SK-MEL-5 (cell line): ENCODE measurements at regions not wholly inside any gene's neighbourhood (a gene's known extent, or its start where the extent isn't known, plus 50 kb on each side); places are given as distances from the start of the nearest gene placed in this dataset.
A peak's percentile ranks its signal among the peaks of the same experiment; 100 is the strongest.

Experiments used
- DNase-seq: peaks from one replicate; pipeline ENCODE4 v3.0.0-alpha.2; 2016; ENCODE audit warnings: low read depth, low spot score
- in situ Hi-C: cut with HindIII; loops from 2 replicates; pipeline ENCODE4 v1.10.0; 2016; ENCODE audit warnings: low sequenced_read_pairs, high pct_unique_total_duplicates, low pct_unique_long_range_greater_than_20kb

GRCh38 chr15:93881310-93881709, 350.1 kb upstream of the MCTP2 start:
- DNase-seq, result no peak
- in situ Hi-C loops, result no loop called here

- in situ Hi-C loops, result no loop called here
- no peak for DNase-seq
Observed at GRCh38 chr15:93880358-93880757, 351.0 kb upstream of the MCTP2 start.

GRCh38 chr15:93870583-93870982, 360.8 kb upstream of the MCTP2 start:
- in situ Hi-C loops, result no loop called here
- DNase-seq, result no peak

GRCh38 chr15:93866948-93867347, 364.4 kb upstream of the MCTP2 start:
- in situ Hi-C loops, result no loop called here
- DNase-seq, result no peak

- in situ Hi-C loops, result no loop called here
- DNase-seq, result no peak
Observed at GRCh38 chr15:93866476-93866875, 364.9 kb upstream of the MCTP2 start.

- in situ Hi-C loops, result no loop called here
- DNase-seq, result no peak
Observed at GRCh38 chr15:93865586-93865985, 365.8 kb upstream of the MCTP2 start.

- in situ Hi-C loops, result no loop called here
Observed at GRCh38 chr15:93862791-93863190, 368.6 kb upstream of the MCTP2 start.

GRCh38 chr15:93861956-93862741, 369.2 kb upstream of the MCTP2 start:
- no peak for DNase-seq
- in situ Hi-C loops, result no loop called here

More at GRCh38 chr15:93862791-93863190, 368.6 kb upstream of the MCTP2 start:
- DNase-seq, result no peak

GRCh38 chr15:93861413-93861812, 369.9 kb upstream of the MCTP2 start:
- in situ Hi-C loops, result no loop called here
- peak; percentile 6 for DNase-seq

GRCh38 chr15:93860701-93861100, 370.7 kb upstream of the MCTP2 start:
- no peak for DNase-seq
- in situ Hi-C loops, result no loop called here

- in situ Hi-C loops, result no loop called here
- DNase-seq, result no peak
Observed at GRCh38 chr15:93859176-93859575, 372.2 kb upstream of the MCTP2 start.

GRCh38 chr15:93855181-93855826, 376.1 kb upstream of the MCTP2 start:
- DNase-seq, result no peak
- in situ Hi-C loops, result no loop called here

GRCh38 chr15:93854088-93854487, 377.3 kb upstream of the MCTP2 start:
- in situ Hi-C loops, result no loop called here
- no peak for DNase-seq

- in situ Hi-C loops, result no loop called here
- no peak for DNase-seq
Observed at GRCh38 chr15:93852761-93853160, 378.6 kb upstream of the MCTP2 start.

- in situ Hi-C loops, result no loop called here
- DNase-seq, result no peak
Observed at GRCh38 chr15:93848490-93848889, 382.9 kb upstream of the MCTP2 start.

GRCh38 chr15:93848076-93848475, 383.3 kb upstream of the MCTP2 start:
- DNase-seq, result no peak

GRCh38 chr15:93846148-93846547, 385.2 kb upstream of the MCTP2 start:
- in situ Hi-C loops, result no loop called here
- no peak for DNase-seq

More at GRCh38 chr15:93848076-93848475, 383.3 kb upstream of the MCTP2 start:
- in situ Hi-C loops, result no loop called here

- in situ Hi-C loops, result no loop called here
- DNase-seq, result no peak
Observed at GRCh38 chr15:93837450-93837849, 393.9 kb upstream of the MCTP2 start.

GRCh38 chr15:93835344-93835743, 396.0 kb upstream of the MCTP2 start:
- DNase-seq, result no peak
- in situ Hi-C loops, result no loop called here
